ENCODE measurements at regions not wholly inside any gene's neighbourhood (a gene's known extent, or its start where the extent isn't known, plus 50 kb on each side); places are given as distances from the start of the nearest gene placed in this dataset.

GRCh38 chr15:77860071-77860691, 217.3 kb downstream of the TBC1D2B start:
- Histone ChIP-seq H3K4ac (replicated peaks; ENCODE audit: insufficient read length, low read depth, low read length) (no peak overlapping the region), H3K56ac (replicated peaks; ENCODE audit: insufficient read length, low read depth, low read length) (no peak overlapping the region), H3K79me2 (ENCODE audit: control insufficient read depth in 1 of 2, insufficient read depth in 2 of 2, low read length in 2 of 2) (no peaks in the 10 kb centered on the region), H3K14ac (ENCODE audit: insufficient read length) (no peak overlapping the region), H2BK5ac (ENCODE audit: low read depth, low read length) (no peak overlapping the region), H2BK15ac (ENCODE audit: low read length) (no peak overlapping the region), H3K4me3 (ENCODE audit: extremely low read depth in 1 of 4, insufficient read depth in 2 of 4, low read depth in 3 of 4, low read length in 4 of 4) (no peak overlapping the region), H3K27ac (ENCODE audit: low read depth, low read length) (no peak overlapping the region), H2AFZ (ENCODE audit: low read length) (no peak overlapping the region), H3K9me3 (ENCODE audit: insufficient read depth in 2 of 2, low read depth in 1 of 2, low read length in 1 of 2) (no peaks in the 10 kb centered on the region), H4K91ac (replicated peaks; ENCODE audit: insufficient read length, low read length) (no peak overlapping the region), H3K9ac (replicated peaks in 1 of 4; ENCODE audit: extremely low read depth in 1 of 4, low read depth in 3 of 4, low read length in 3 of 4) (no peak overlapping the region), H3K4me1 (replicated peaks in 1 of 4; ENCODE audit: control insufficient read depth in 3 of 4, insufficient read depth in 4 of 4, low read length in 3 of 4) (peaks cover 0 to 8% (median 3%) of the 10 kb centered on the region in 4 experiments; a peak in 3 of 7 replicates), H3K18ac (ENCODE audit: extremely low read depth, low read length) (no peak overlapping the region), H4K8ac (ENCODE audit: extremely low read depth, insufficient read depth, low read length) (no peak overlapping the region), H4K5ac (ENCODE audit: insufficient read length, low read depth, low read length) (no peak overlapping the region), H2BK20ac (ENCODE audit: low read length) (no peak overlapping the region), H3K36me3 (ENCODE audit: control insufficient read depth in 2 of 4, insufficient read depth in 4 of 4, low read length in 3 of 4) (no peaks in the 10 kb centered on the region), H3K23ac (ENCODE audit: insufficient read length) (no peak overlapping the region), H3K23me2 (ENCODE audit: low read depth, low read length) (no peaks in the 10 kb centered on the region), H2AK5ac (ENCODE audit: low read depth, low read length) (no peak overlapping the region), H3K4me2 (ENCODE audit: insufficient read depth in 1 of 2, low read depth in 2 of 2, low read length in 2 of 2) (no peak overlapping the region), H2BK12ac (ENCODE audit: low read depth, low read length) (no peak overlapping the region), H3K27me3 (replicated peaks in 1 of 4; ENCODE audit: control insufficient read depth in 3 of 4, extremely low read depth in 1 of 4, insufficient read depth in 3 of 4, low read length in 3 of 4) (no peaks in the 10 kb centered on the region), H4K20me1 (replicated peaks in 1 of 2; ENCODE audit: control insufficient read depth in 1 of 2, insufficient read depth in 2 of 2, low read length in 2 of 2) (no peaks in the 10 kb centered on the region), H2BK120ac (replicated peaks; ENCODE audit: low read depth, low read length) (no peak overlapping the region), H3K79me1 (ENCODE audit: low read depth, low read length) (no peaks in the 10 kb centered on the region)
- ChIA-PET POLR2A (ENCODE audit: partially characterized antibody) (no interaction called here), CTCF (ENCODE audit: partially characterized antibody) (no interaction called here)
- DNase-seq (ENCODE audit: low read depth in 1 of 2, low spot score in 2 of 2), result no peak
- FAIRE-seq, result no peak
- WGBS, 2 experiments (ENCODE audit: extremely low coverage in 1 of 2, insufficient coverage in 1 of 2, insufficient read length in 1 of 2, insufficient replicate concordance in 2 of 2, low coverage in 1 of 2, low lambda C conversion rate in 2 of 2, missing lambda C conversion rate in 1 of 2), result 99% methylated on average over 7 of the region's 10 CpGs; no CpG with 5 or more reads in 1 of the 2 experiments
- TF ChIP-seq RBBP5 (IDR thresholded peaks at IDR 0.05; ENCODE audit: borderline replicate concordance, low read depth, low read length) (no peak), CEBPB (IDR thresholded peaks at IDR 0.05; ENCODE audit: low read depth, low read length) (no peak), KDM5A (IDR thresholded peaks at IDR 0.05; ENCODE audit: low read length) (no peak), YY1 (IDR thresholded peaks at IDR 0.05; ENCODE audit: low read depth, low read length) (no peak), SIN3A (conservative IDR thresholded peaks at IDR 0.05 in 1 of 2, IDR thresholded peaks at IDR 0.05 in 1 of 2; ENCODE audit: low read depth in 1 of 2, low read length in 2 of 2) (no peak), BRCA1 (IDR thresholded peaks at IDR 0.05; ENCODE audit: low read depth, low read length) (no peak), SP1 (IDR thresholded peaks at IDR 0.05; ENCODE audit: low read depth, low read length) (no peak), ATF2 (IDR thresholded peaks at IDR 0.05; ENCODE audit: low read length) (no peak), SRF (IDR thresholded peaks at IDR 0.05; ENCODE audit: low read depth, low read length) (no peak), SIX5 (IDR thresholded peaks at IDR 0.05; ENCODE audit: low read depth, low read length) (no peak), EZH2 (IDR thresholded peaks at IDR 0.05; ENCODE audit: low read depth, low read length, severe bottlenecking) (no peak), GABPA (IDR thresholded peaks at IDR 0.05; ENCODE audit: borderline replicate concordance, insufficient read depth, low read length) (no peak), CBX5 (IDR thresholded peaks at IDR 0.05; ENCODE audit: low read depth, low read length) (no peak)

All from H1 (cell line).